Vagina (tissue), 2 donors: ENCODE measurements at regions not wholly inside any gene's neighbourhood (a gene's known extent, or its start where the extent isn't known, plus 50 kb on each side); places are given as distances from the start of the nearest gene placed in this dataset.
"Not testable (repeated sequence)": the region's sequence is repeated elsewhere in the genome, so short reads cannot be mapped to it uniquely, and the experiment has no call there.

Source experiments
- POLR2A ChIP-seq, 2 donors: fragments of 450-650 bp; IDR thresholded peaks; one replicate each; pipeline ENCODE4 v1.6.1; 2017; ENCODE audit warnings: antibody characterized with exemption in 2 of 2, mild to moderate bottlenecking in 2 of 2, moderate library complexity in 2 of 2
- POLR2AphosphoS5 ChIP-seq, 2 donors: sonication (generic); formaldehyde crosslinking; IDR thresholded peaks; one replicate each; pipeline ENCODE4 v1.9.0; 2017; ENCODE audit warnings: antibody characterized with exemption in 2 of 2, mild to moderate bottlenecking in 2 of 2, low read depth in 1 of 2; ENCODE audit not compliant: insufficient read depth in 1 of 2
- TF ChIP-seq, protein P1 (sequence below), 3 experiments: fragments of 450-650 bp in 2 of 3; fragments of 200-600 bp in 1 of 3; sonication (generic) in 1 of 3; IDR thresholded peaks; one replicate each; pipeline ENCODE4 v1.5.1; 2017 to 2019; ENCODE audit warnings: antibody characterized with exemption in 3 of 3, mild to moderate bottlenecking in 2 of 3, moderate library complexity in 2 of 3

DNA sequence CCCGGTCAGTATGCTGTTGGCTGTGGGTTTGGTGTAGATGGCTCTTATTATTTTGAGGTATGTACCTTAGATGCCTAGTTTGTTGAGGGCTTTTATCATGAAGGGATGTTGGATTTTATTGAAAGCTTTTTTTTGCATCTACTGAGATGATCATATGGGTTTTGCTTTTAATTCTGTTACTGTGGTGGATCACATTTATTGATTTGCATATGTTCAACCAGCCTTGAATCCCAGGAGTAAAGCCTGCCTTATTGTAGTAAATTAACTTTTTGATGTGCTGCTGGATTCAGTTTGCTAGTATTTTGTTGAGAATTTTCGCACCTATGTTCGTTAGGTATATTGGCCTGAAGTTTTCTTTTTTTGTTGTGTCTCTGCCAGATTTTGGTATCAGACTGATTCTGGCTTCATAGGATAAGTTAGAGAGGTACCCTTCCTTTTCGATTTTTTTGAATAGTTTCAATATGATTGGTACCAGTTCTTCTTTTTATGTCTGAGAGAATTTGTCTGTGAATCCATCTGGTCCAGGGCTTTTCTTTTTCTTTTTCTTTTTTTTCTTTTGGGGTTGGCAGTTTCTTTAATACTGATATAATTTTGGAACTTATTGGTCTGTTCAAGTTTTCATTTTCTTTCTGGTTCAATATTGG lies 301.6 kb downstream of the SPATA31A1 start:
- TF ChIP-seq, protein P1, sequence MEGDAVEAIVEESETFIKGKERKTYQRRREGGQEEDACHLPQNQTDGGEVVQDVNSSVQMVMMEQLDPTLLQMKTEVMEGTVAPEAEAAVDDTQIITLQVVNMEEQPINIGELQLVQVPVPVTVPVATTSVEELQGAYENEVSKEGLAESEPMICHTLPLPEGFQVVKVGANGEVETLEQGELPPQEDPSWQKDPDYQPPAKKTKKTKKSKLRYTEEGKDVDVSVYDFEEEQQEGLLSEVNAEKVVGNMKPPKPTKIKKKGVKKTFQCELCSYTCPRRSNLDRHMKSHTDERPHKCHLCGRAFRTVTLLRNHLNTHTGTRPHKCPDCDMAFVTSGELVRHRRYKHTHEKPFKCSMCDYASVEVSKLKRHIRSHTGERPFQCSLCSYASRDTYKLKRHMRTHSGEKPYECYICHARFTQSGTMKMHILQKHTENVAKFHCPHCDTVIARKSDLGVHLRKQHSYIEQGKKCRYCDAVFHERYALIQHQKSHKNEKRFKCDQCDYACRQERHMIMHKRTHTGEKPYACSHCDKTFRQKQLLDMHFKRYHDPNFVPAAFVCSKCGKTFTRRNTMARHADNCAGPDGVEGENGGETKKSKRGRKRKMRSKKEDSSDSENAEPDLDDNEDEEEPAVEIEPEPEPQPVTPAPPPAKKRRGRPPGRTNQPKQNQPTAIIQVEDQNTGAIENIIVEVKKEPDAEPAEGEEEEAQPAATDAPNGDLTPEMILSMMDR (IDR thresholded peaks at IDR 0.05): not testable (repeated sequence)
- not testable (repeated sequence) for TF ChIP-seq POLR2AphosphoS5 (IDR thresholded peaks at IDR 0.05; ENCODE audit: insufficient read depth in 1 of 2, low read depth in 1 of 2); POLR2A (IDR thresholded peaks at IDR 0.05)
